B cell (primary cell): ENCODE measurements at regions not wholly inside any gene's neighbourhood (a gene's known extent, or its start where the extent isn't known, plus 50 kb on each side); places are given as distances from the start of the nearest gene placed in this dataset.

Source experiments
- ATAC-seq: fragments of 200-7000 bp; cut with Tn5 transposase; one replicate; pipeline ENCODE4 v1.10.0; 2021; ENCODE audit warnings: low read depth, mild to moderate bottlenecking, moderate number of reproducible peaks, moderate library complexity
- CTCF ChIA-PET: fragments of 350-600 bp; sonication (Branson Sonifier 250); formaldehyde crosslinking; loops from one replicate; lab custom pipeline; 2021; ENCODE audit warnings: antibody characterized with exemption, inconsistent platforms; lab: Charles Lee
- POLR2A ChIA-PET: fragments of 350-600 bp; sonication (Branson Sonifier 250); formaldehyde crosslinking; loops from one replicate; lab custom pipeline; 2021; ENCODE audit warnings: antibody characterized with exemption; lab: Charles Lee
- DNase-seq: peaks from one replicate; pipeline ENCODE4 v3.0.0; 2013
- H2AFZ ChIP-seq: 2 replicates; pipeline ENCODE4 v1.6.1; 2012; ENCODE audit warnings: mild to moderate bottlenecking, low read depth, low read length; ENCODE audit not compliant: insufficient read depth, poor library complexity, severe bottlenecking
- H3K27ac ChIP-seq, 2 donors: 1 replicate in 1 of 2; 2 replicates in 1 of 2; pipeline ENCODE4 v1.5.1; 2012 to 2013; ENCODE audit warnings: low read length in 2 of 2, mild to moderate bottlenecking in 2 of 2, moderate library complexity in 1 of 2
- H3K27me3 ChIP-seq, 4 experiments: fragments of 200-600 bp in 1 of 4; sonication (generic) in 1 of 4; replicated peaks in 1 of 4; 1 replicate in 2 of 4; 2 replicates in 2 of 4; pipeline versions ENCODE4 v1.6.1 to v1.7.0; 2013 to 2016; ENCODE audit warnings: low read length in 3 of 4, mild to moderate bottlenecking in 2 of 4, mixed read lengths in 1 of 4, moderate library complexity in 1 of 4; ENCODE audit not compliant: insufficient read depth in 4 of 4, control insufficient read depth in 3 of 4; ENCODE audit errors: control extremely low read depth in 1 of 4
- H3K36me3 ChIP-seq, 2 experiments: replicated peaks in 1 of 2; 1 replicate in 1 of 2; 2 replicates in 1 of 2; pipeline versions ENCODE4 v1.6.1 to v1.7.1; 2013; ENCODE audit warnings: low read length in 1 of 2; ENCODE audit not compliant: insufficient read depth in 2 of 2, control insufficient read depth in 1 of 2; ENCODE audit errors: control extremely low read depth in 1 of 2, extremely low read depth in 1 of 2
- H3K4me1 ChIP-seq, 2 donors: fragments of 200-600 bp in 1 of 2; sonication (generic) in 1 of 2; 1 replicate in 1 of 2; 2 replicates in 1 of 2; pipeline versions ENCODE4 v1.5.1 to v1.6.1; 2013 to 2017; ENCODE audit warnings: low read length in 2 of 2; ENCODE audit not compliant: control insufficient read depth in 2 of 2, insufficient read depth in 2 of 2
- H3K4me2 ChIP-seq: replicated peaks from 2 replicates; pipeline ENCODE3; 2012; ENCODE audit warnings: mild to moderate bottlenecking, low read depth, low read length; ENCODE audit not compliant: poor library complexity, severe bottlenecking
- H3K4me3 ChIP-seq, 5 experiments: fragments of 200-600 bp in 1 of 5; sonication (generic) in 1 of 5; 1 replicate in 3 of 5; 2 replicates in 2 of 5; pipeline versions ENCODE4 v1.5.1 to v1.7.0; 2011 to 2016; ENCODE audit warnings: low read length in 4 of 5, mild to moderate bottlenecking in 4 of 5, low read depth in 2 of 5, control low read depth in 1 of 5, moderate library complexity in 1 of 5; ENCODE audit not compliant: insufficient read depth in 1 of 5; ENCODE audit errors: control extremely low read depth in 1 of 5, extremely low read depth in 1 of 5
- H3K79me2 ChIP-seq: fragments of 200-600 bp; sonication (generic); one replicate; pipeline ENCODE4 v1.6.0; 2016; ENCODE audit warnings: low read length; ENCODE audit not compliant: control insufficient read depth, insufficient read depth
- H3K9ac ChIP-seq: fragments of 200-600 bp; sonication (generic); 2 replicates; pipeline ENCODE4 v1.6.1; 2017; ENCODE audit warnings: mild to moderate bottlenecking, low read length, moderate library complexity
- H3K9me3 ChIP-seq, 3 donors: one replicate each; pipeline versions ENCODE4 v1.6.1 to v1.7.1; 2013; ENCODE audit warnings: low read length in 2 of 3; ENCODE audit not compliant: control insufficient read depth in 2 of 3, insufficient read depth in 1 of 3; ENCODE audit errors: control extremely low read depth in 1 of 3
- H4K20me1 ChIP-seq: 2 replicates; pipeline ENCODE4 v1.6.0; 2012; ENCODE audit warnings: mild to moderate bottlenecking, low read length; ENCODE audit not compliant: insufficient read depth, control insufficient read depth, poor library complexity, severe bottlenecking
- H3K27ac Mint-ChIP-seq: one replicate; pipeline ENCODE4 v1.8.0; 2021; ENCODE audit warnings: mixed read lengths
- H3K27me3 Mint-ChIP-seq: one replicate; pipeline ENCODE4 v1.8.0; 2021; ENCODE audit warnings: mixed read lengths
- H3K4me1 Mint-ChIP-seq: one replicate; pipeline ENCODE4 v1.8.0; 2021; ENCODE audit warnings: mixed read lengths
- H3K4me3 Mint-ChIP-seq: one replicate; pipeline ENCODE4 v1.8.0; 2021; ENCODE audit warnings: mixed read lengths
- H3K9me3 Mint-ChIP-seq: one replicate; pipeline ENCODE4 v1.8.0; 2022; ENCODE audit warnings: mixed read lengths; ENCODE audit not compliant: insufficient read depth
- CTCF ChIP-seq: fragments of 200-600 bp; IDR thresholded peaks from one replicate; pipeline ENCODE4 v1.8.0; 2022; ENCODE audit warnings: antibody characterized with exemption, mild to moderate bottlenecking
- EZH2 ChIP-seq: IDR thresholded peaks from 2 replicates; pipeline ENCODE4 v1.6.1; 2012; ENCODE audit warnings: borderline replicate concordance, low read depth, mild to moderate bottlenecking, moderate library complexity, low read length; ENCODE audit not compliant: insufficient read depth, poor library complexity, severe bottlenecking
- WGBS: methylation state at CpG from one replicate; pipeline ENCODE4 v1.1.5; 2013; ENCODE audit warnings: missing lambda C conversion rate; ENCODE audit not compliant: insufficient coverage; 5-methylcytosine and 5-hydroxymethylcytosine counted together
- intact Hi-C: fragments of 100-400 bp; cut with micrococcal nuclease; formaldehyde crosslinking; loops from one replicate; pipeline ENCODE4 v1.10.0; 2022

- no peak overlapping the region for H3K4me3 Mint-ChIP-seq
- H3K27ac ChIP-seq = no peak overlapping the region
- peaks cover 11 to 13% of the 10 kb centered on the region in 2 donors for H3K4me1 ChIP-seq
- no peak for DNase-seq
- no peak overlapping the region for H3K4me3 ChIP-seq
- WGBS = 92% methylated on average over 5 of the region's 10 CpGs
- H2AFZ ChIP-seq = no peak overlapping the region
- ATAC-seq = no peak
- TF ChIP-seq CTCF (no peak), EZH2 (no peak)
- no peaks in the 10 kb centered on the region for H4K20me1 ChIP-seq
- peaks cover 7% of the 10 kb centered on the region for H3K27me3 Mint-ChIP-seq
- POLR2A ChIA-PET = no interaction called here
- H3K27me3 ChIP-seq = no peaks in the 10 kb centered on the region
- intact Hi-C loops = no loop called here
- H3K4me2 ChIP-seq = no peak overlapping the region
- CTCF ChIA-PET = no interaction called here
- H3K79me2 ChIP-seq = no peaks in the 10 kb centered on the region
- H3K36me3 ChIP-seq = no peaks in the 10 kb centered on the region
- peaks cover 0 to 7% (median 1%) of the 10 kb centered on the region in 3 donors for H3K9me3 ChIP-seq
- H3K9ac ChIP-seq = no peak overlapping the region
- no peak overlapping the region for H3K27ac Mint-ChIP-seq
- H3K4me1 Mint-ChIP-seq = peaks cover 12% of the 10 kb centered on the region
- no peaks in the 10 kb centered on the region for H3K9me3 Mint-ChIP-seq
Observed at GRCh38 chr16:48014349-48015135, 141.3 kb downstream of the ABCC12 start.

GRCh38 chr16:48013491-48013901, 142.3 kb downstream of the ABCC12 start:
- H3K4me2 ChIP-seq = no peak overlapping the region
- H3K27ac ChIP-seq = no peak overlapping the region
- H4K20me1 ChIP-seq = no peaks in the 10 kb centered on the region
- ATAC-seq = no peak
- peaks cover 10% of the 10 kb centered on the region for H3K27me3 Mint-ChIP-seq
- no peak overlapping the region for H3K4me3 Mint-ChIP-seq
- ChIA-PET POLR2A (no interaction called here), CTCF (no interaction called here)
- H3K79me2 ChIP-seq = no peaks in the 10 kb centered on the region
- 76% methylated on average over 3 of the region's 6 CpGs for WGBS
- no peak overlapping the region for H2AFZ ChIP-seq
- intact Hi-C loops = no loop called here
- H3K27me3 ChIP-seq = no peaks in the 10 kb centered on the region
- H3K9ac ChIP-seq = no peak overlapping the region
- H3K4me1 ChIP-seq = peaks cover 11 to 13% of the 10 kb centered on the region in 2 donors
- H3K4me1 Mint-ChIP-seq = peaks cover 12% of the 10 kb centered on the region
- no peaks in the 10 kb centered on the region for H3K36me3 ChIP-seq
- H3K9me3 ChIP-seq = peaks cover 0 to 7% (median 1%) of the 10 kb centered on the region in 3 donors
- no peak overlapping the region for H3K27ac Mint-ChIP-seq
- no peak for DNase-seq
- H3K4me3 ChIP-seq = no peak overlapping the region
- no peak for TF ChIP-seq EZH2
- TF ChIP-seq CTCF = no peak
- no peaks in the 10 kb centered on the region for H3K9me3 Mint-ChIP-seq
